KMS-11 (cell line): ENCODE measurements at regions not wholly inside any gene's neighbourhood (a gene's known extent, or its start where the extent isn't known, plus 50 kb on each side); places are given as distances from the start of the nearest gene placed in this dataset.
"Not testable (repeated sequence)": the region's sequence is repeated elsewhere in the genome, so short reads cannot be mapped to it uniquely, and the experiment has no call there.

Experiments used
- H2AFZ ChIP-seq: fragments of 200-600 bp; sonication (generic); 2 replicates; pipeline ENCODE4 v1.6.1; 2016; ENCODE audit warnings: antibody characterized with exemption, mixed run types, low read depth
- H3K27ac ChIP-seq: fragments of 200-600 bp; sonication (generic); 2 replicates; pipeline ENCODE4 v1.6.1; 2016; ENCODE audit warnings: mild to moderate bottlenecking, mixed run types
- H3K27me3 ChIP-seq: fragments of 200-600 bp; sonication (generic); 2 replicates; pipeline ENCODE4 v1.6.1; 2017; ENCODE audit warnings: mild to moderate bottlenecking, low read depth, mixed run types, moderate library complexity; ENCODE audit not compliant: insufficient read depth
- H3K36me3 ChIP-seq: fragments of 200-600 bp; sonication (generic); 2 replicates; pipeline ENCODE4 v1.6.1; 2017; ENCODE audit warnings: mild to moderate bottlenecking, mixed run types; ENCODE audit not compliant: insufficient read depth
- H3K4me1 ChIP-seq: fragments of 200-600 bp; sonication (generic); 2 replicates; pipeline ENCODE4 v1.6.1; 2016; ENCODE audit warnings: mild to moderate bottlenecking, low read depth, mixed run types; ENCODE audit not compliant: poor library complexity, severe bottlenecking
- H3K4me2 ChIP-seq: fragments of 200-600 bp; sonication (generic); 2 replicates; pipeline ENCODE4 v1.7.0; 2016; ENCODE audit warnings: mild to moderate bottlenecking, mixed run types
- H3K4me3 ChIP-seq: fragments of 200-600 bp; sonication (generic); IDR thresholded peaks from 2 replicates; pipeline ENCODE4 v1.6.1; 2017; ENCODE audit warnings: low read depth, low read length, mixed read lengths; ENCODE audit not compliant: insufficient read depth
- H3K79me2 ChIP-seq: fragments of 200-600 bp; sonication (generic); 2 replicates; pipeline ENCODE4 v1.6.1; 2016; ENCODE audit warnings: low read depth, mixed run types; ENCODE audit not compliant: insufficient read depth
- H3K9ac ChIP-seq: fragments of 200-600 bp; sonication (generic); 2 replicates; pipeline ENCODE4 v1.6.1; 2016; ENCODE audit warnings: mild to moderate bottlenecking, mixed run types
- H4K20me1 ChIP-seq: fragments of 200-600 bp; sonication (generic); 2 replicates; pipeline ENCODE4 v1.6.1; 2016; ENCODE audit warnings: mild to moderate bottlenecking, mixed run types; ENCODE audit not compliant: insufficient read depth
- TF ChIP-seq, protein P1 (sequence below): fragments of 200-600 bp; sonication (generic); conservative IDR thresholded peaks from 2 replicates; pipeline ENCODE4 v1.6.1; 2017; ENCODE audit warnings: low read depth, mild to moderate bottlenecking, antibody characterized with exemption, low read length, moderate library complexity, mixed read lengths

DNA sequence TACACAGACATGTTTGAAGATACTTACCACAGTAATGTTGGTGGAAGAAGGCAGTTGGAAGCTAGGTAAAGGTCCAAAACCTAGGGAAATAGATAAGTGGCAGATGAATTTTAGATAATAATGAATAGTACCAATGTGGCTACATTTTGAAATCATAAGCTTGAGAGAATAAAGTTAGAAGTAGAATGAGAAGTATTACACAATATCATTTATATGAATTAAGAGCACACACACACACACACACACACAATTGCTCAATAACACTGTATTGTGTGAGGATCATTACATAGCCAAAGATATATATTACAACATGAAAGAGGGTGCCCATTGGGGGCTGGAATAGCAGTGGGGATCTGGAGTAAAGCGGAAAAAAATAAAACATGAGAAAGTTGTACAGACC is 149.0 kb upstream of the EYA4 start:
- no peaks in the 10 kb centered on the region for H4K20me1 ChIP-seq
- no peak overlapping the region for H2AFZ ChIP-seq
- no peak overlapping the region for H3K4me2 ChIP-seq
- TF ChIP-seq, protein P1, sequence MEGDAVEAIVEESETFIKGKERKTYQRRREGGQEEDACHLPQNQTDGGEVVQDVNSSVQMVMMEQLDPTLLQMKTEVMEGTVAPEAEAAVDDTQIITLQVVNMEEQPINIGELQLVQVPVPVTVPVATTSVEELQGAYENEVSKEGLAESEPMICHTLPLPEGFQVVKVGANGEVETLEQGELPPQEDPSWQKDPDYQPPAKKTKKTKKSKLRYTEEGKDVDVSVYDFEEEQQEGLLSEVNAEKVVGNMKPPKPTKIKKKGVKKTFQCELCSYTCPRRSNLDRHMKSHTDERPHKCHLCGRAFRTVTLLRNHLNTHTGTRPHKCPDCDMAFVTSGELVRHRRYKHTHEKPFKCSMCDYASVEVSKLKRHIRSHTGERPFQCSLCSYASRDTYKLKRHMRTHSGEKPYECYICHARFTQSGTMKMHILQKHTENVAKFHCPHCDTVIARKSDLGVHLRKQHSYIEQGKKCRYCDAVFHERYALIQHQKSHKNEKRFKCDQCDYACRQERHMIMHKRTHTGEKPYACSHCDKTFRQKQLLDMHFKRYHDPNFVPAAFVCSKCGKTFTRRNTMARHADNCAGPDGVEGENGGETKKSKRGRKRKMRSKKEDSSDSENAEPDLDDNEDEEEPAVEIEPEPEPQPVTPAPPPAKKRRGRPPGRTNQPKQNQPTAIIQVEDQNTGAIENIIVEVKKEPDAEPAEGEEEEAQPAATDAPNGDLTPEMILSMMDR: no peak
- H3K36me3 ChIP-seq: no peaks in the 10 kb centered on the region
- H3K4me3 ChIP-seq: no peak overlapping the region
- no peak overlapping the region for H3K9ac ChIP-seq
- H3K27ac ChIP-seq: no peak overlapping the region
- no peaks in the 10 kb centered on the region for H3K4me1 ChIP-seq
- H3K79me2 ChIP-seq: no peaks in the 10 kb centered on the region
- H3K27me3 ChIP-seq: no peaks in the 10 kb centered on the region

DNA sequence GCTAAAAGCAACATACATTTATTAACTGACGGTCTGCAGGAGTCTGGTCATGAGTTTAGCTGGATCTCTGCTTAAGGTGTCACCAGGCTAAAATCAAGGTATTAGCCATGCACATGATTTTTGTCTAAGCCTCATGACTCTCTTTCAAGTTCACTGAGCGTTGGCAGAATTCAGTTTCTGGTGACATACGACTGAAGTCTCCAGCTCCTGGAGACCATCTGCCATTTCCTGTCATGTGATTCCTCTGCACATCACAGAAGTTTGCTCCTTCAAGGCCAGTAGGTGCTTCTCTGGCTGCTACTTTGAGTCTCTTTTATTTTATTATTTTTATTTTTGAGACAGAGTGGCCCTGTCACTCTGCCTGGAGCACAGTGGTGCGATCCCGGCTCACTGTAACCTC is 148.4 kb upstream of the EYA4 start:
- Histone ChIP-seq H3K9ac (no peak overlapping the region), H3K36me3 (no peaks in the 10 kb centered on the region), H4K20me1 (no peaks in the 10 kb centered on the region), H3K4me2 (no peak overlapping the region), H3K27ac (no peak overlapping the region), H3K4me1 (no peaks in the 10 kb centered on the region), H3K27me3 (no peaks in the 10 kb centered on the region), H3K4me3 (no peak overlapping the region), H3K79me2 (no peaks in the 10 kb centered on the region), H2AFZ (no peak overlapping the region)
- TF ChIP-seq, protein P1: no peak

DNA sequence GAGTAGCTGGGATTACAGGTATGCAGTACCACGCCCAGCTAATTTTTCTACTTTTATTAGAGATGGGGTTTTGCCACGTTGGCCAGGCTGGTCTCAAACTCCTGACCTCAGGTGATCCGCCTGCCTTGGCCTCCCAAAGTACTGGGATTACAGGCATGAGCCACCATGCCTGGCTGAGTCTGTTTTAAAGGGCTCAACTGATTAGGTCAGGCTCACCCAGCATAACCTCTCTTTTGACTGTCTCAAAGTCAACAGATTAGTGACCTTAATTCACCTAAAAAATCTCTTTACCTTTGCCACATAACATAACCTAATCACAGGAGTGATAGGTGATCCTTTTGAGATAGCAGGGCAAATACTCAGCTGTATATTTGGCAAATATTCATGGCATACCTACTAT is 147.9 kb upstream of the EYA4 start:
- not testable (repeated sequence) for H3K4me1 ChIP-seq, H3K27me3 ChIP-seq, H3K36me3 ChIP-seq, H3K4me3 ChIP-seq, H3K4me2 ChIP-seq, H3K27ac ChIP-seq, H2AFZ ChIP-seq, H3K79me2 ChIP-seq, H4K20me1 ChIP-seq, H3K9ac ChIP-seq

DNA sequence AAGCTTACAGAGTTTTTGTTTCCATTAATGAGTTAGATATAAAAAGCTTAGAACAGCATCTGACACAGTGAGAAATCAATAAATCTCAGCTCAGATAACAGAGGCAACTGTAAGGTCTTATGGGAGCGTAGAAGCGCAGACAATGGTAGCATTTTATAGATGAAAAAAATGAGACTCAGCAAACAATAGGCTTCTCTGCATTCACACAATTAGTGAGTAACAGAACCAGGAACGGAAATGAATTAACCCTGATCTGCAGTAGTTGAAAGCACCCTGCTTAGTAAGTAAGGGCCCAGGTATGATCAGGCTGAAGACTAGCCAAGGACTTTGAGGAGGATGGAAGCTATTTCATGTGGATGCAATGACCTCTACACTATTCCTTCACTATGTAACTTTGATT is 147.2 kb upstream of the EYA4 start:
- Histone ChIP-seq H3K4me2 (no peak overlapping the region), H3K4me1 (no peaks in the 10 kb centered on the region), H3K79me2 (no peaks in the 10 kb centered on the region), H3K36me3 (no peaks in the 10 kb centered on the region), H2AFZ (no peak overlapping the region), H3K4me3 (no peak overlapping the region), H4K20me1 (no peaks in the 10 kb centered on the region), H3K9ac (no peak overlapping the region), H3K27ac (no peak overlapping the region), H3K27me3 (no peaks in the 10 kb centered on the region)
- TF ChIP-seq, protein P1: no peak

DNA sequence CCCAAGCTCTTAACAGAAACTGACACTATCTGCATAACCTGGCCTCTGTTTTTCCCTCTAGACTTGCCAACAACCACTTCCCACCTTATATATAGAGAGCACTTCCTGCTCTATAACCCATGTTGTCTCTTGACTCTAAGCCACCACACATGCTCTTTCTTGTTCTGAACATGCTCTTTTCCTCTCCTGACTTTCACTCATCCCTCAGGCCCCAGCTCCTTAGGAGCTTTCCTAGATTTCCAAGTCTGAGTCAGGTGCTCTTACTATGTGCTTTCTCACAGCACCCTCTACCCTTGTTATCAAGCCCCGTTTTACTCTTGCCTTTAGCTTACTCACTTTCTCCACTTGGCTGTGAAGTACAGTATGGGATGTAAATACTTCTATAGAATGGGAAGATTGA is 143.9 kb upstream of the EYA4 start:
- no peak overlapping the region for H3K4me2 ChIP-seq
- no peaks in the 10 kb centered on the region for H3K27me3 ChIP-seq
- H4K20me1 ChIP-seq: no peaks in the 10 kb centered on the region
- no peak overlapping the region for H2AFZ ChIP-seq
- H3K4me1 ChIP-seq: no peaks in the 10 kb centered on the region
- no peak overlapping the region for H3K27ac ChIP-seq
- no peaks in the 10 kb centered on the region for H3K79me2 ChIP-seq
- TF ChIP-seq, protein P1: no peak
- H3K4me3 ChIP-seq: no peak overlapping the region
- H3K36me3 ChIP-seq: no peaks in the 10 kb centered on the region
- no peak overlapping the region for H3K9ac ChIP-seq
